ENCODE measurements at regions not wholly inside any gene's neighbourhood (a gene's known extent, or its start where the extent isn't known, plus 50 kb on each side); places are given as distances from the start of the nearest gene placed in this dataset.

DNA sequence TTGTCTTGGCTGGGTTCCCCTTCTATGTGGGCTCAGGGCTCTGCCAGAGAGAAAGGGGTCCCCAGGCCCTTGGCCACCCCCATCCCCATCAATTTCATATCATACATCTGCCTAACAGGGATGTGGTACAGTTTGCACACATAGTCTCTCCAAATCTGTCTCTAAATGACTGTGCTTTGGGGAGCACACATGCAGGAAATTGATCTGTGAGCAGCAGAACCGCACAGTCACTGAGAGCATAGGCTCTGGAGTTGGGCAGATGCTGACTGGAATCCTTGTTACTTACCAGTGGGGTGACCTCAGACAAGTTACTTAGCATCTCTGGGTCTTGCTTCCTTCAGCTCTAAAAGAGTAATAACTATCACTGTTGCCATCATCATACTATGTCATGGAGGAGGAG lies 273.9 kb downstream of the ABHD5 start:
- TF ChIP-seq, protein P1, sequence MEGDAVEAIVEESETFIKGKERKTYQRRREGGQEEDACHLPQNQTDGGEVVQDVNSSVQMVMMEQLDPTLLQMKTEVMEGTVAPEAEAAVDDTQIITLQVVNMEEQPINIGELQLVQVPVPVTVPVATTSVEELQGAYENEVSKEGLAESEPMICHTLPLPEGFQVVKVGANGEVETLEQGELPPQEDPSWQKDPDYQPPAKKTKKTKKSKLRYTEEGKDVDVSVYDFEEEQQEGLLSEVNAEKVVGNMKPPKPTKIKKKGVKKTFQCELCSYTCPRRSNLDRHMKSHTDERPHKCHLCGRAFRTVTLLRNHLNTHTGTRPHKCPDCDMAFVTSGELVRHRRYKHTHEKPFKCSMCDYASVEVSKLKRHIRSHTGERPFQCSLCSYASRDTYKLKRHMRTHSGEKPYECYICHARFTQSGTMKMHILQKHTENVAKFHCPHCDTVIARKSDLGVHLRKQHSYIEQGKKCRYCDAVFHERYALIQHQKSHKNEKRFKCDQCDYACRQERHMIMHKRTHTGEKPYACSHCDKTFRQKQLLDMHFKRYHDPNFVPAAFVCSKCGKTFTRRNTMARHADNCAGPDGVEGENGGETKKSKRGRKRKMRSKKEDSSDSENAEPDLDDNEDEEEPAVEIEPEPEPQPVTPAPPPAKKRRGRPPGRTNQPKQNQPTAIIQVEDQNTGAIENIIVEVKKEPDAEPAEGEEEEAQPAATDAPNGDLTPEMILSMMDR (IDR thresholded peaks at IDR 0.05; ENCODE audit: insufficient read depth, low read depth, low read length, missing control alignments) = no peak
- no peak overlapping the region for H3K4me3 ChIP-seq (ENCODE audit: low read depth, low read length)
- peak; percentile 45 for DNase-seq (ENCODE audit: low read depth)

- H3K4me3 ChIP-seq (ENCODE audit: low read depth, low read length) = no peak overlapping the region
- no peak for DNase-seq (ENCODE audit: low read depth)
- TF ChIP-seq, protein P1 (IDR thresholded peaks at IDR 0.05; ENCODE audit: insufficient read depth, low read depth, low read length, missing control alignments) = no peak
These were observed 274.9 kb downstream of the ABHD5 start for GRCh38 chr3:43965656-43966055.

- H3K4me3 ChIP-seq (ENCODE audit: low read depth, low read length) = no peak overlapping the region
- DNase-seq (ENCODE audit: low read depth) = peak; percentile 59
- TF ChIP-seq, protein P1 (IDR thresholded peaks at IDR 0.05; ENCODE audit: insufficient read depth, low read depth, low read length, missing control alignments) = no peak
These were observed 275.4 kb downstream of the ABHD5 start for GRCh38 chr3:43966126-43966525.

DNA sequence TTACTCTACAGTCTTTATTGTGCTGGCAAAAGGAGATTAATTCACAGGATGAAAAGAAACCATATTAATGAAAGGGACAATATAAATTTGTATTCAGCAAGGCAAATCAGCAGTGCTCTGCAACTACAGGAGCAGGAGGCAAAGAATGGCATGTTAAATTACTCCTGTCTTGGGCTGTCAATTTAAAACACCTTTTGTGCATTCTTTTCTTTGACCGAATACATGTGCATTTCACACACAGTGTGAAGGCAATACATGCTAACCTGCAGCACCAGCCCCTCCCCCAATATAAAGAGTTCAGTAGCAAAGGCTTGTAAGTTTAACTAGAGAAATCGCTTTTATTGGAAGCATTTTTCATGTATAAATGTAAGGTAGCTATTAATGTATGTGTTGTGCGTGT lies 275.2 kb upstream of the TOPAZ1 start:
- H3K4me3 ChIP-seq (ENCODE audit: low read depth, low read length) = no peak overlapping the region
- no peak for DNase-seq (ENCODE audit: low read depth)
- TF ChIP-seq, protein P1 (IDR thresholded peaks at IDR 0.05; ENCODE audit: insufficient read depth, low read depth, low read length, missing control alignments) = no peak

DNA sequence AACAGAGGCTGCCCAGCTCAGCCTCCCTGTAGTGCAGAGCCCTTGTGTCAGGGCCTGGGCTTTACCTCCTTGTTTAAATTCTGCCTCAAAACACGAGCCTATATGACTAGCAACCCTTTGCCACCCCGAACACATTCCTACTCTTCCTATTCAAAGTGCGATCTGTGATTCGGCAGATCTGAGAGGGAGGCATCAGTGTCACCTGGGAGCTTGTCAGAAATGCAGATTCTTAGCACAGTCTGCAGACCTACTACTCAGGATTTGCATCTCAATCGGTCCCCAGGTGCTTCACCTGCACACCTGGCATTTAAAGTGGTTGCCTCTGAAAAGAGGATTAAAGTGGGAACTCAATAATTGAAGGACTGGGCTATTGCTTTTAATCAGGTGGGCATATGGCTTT lies 273.2 kb upstream of the TOPAZ1 start:
- TF ChIP-seq, protein P1 (IDR thresholded peaks at IDR 0.05; ENCODE audit: insufficient read depth, low read depth, low read length, missing control alignments) = no peak
- H3K4me3 ChIP-seq (ENCODE audit: low read depth, low read length) = no peak overlapping the region
- DNase-seq (ENCODE audit: low read depth) = no peak

DNA sequence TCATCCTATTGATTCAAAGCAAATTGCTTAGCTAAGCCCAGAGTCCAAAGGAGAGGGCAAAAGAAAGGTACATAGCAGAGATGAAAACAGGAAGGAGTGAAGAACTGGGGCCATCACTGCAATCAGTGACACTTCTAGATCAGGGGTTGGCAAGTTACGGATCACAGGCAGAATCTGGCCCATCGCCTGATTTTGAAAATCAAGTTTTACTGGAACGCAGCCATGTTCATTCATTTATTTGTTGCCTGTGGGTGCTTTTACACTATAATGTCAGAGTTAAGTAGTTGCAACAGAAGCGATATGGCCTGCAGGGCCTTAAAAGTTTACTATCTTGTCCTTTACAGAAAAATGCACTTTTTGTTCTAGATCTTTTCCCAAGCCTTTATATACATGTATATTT lies 271.7 kb upstream of the TOPAZ1 start:
- TF ChIP-seq, protein P1 (IDR thresholded peaks at IDR 0.05; ENCODE audit: insufficient read depth, low read depth, low read length, missing control alignments) = no peak
- no peak overlapping the region for H3K4me3 ChIP-seq (ENCODE audit: low read depth, low read length)
- no peak for DNase-seq (ENCODE audit: low read depth)

GRCh38 chr3:43970351-43970750 lies 271.3 kb upstream of the TOPAZ1 start:
- TF ChIP-seq, protein P1 (IDR thresholded peaks at IDR 0.05; ENCODE audit: insufficient read depth, low read depth, low read length, missing control alignments) = no peak
- no peak for DNase-seq (ENCODE audit: low read depth)

More at GRCh38 chr3:43970351-43970750, 271.3 kb upstream of the TOPAZ1 start:
- no peak overlapping the region for H3K4me3 ChIP-seq (ENCODE audit: low read depth, low read length)
